Prostate gland (tissue), 2 donors: ENCODE measurements at regions not wholly inside any gene's neighbourhood (a gene's known extent, or its start where the extent isn't known, plus 50 kb on each side); places are given as distances from the start of the nearest gene placed in this dataset.

Experiments
- CTCF ChIP-seq, 4 experiments: fragments of 200-600 bp in 2 of 4; fragments of 450-650 bp in 2 of 4; sonication (generic) in 2 of 4; IDR thresholded peaks; 1 replicate in 3 of 4; 2 replicates in 1 of 4; pipeline ENCODE4 v1.5.1; 2016 to 2019; ENCODE audit warnings: antibody characterized with exemption in 4 of 4, mild to moderate bottlenecking in 2 of 4, moderate library complexity in 2 of 4
- POLR2A ChIP-seq: fragments of 450-650 bp; IDR thresholded peaks from one replicate; pipeline ENCODE4 v1.6.1; 2016; ENCODE audit warnings: antibody characterized with exemption, mild to moderate bottlenecking

- TF ChIP-seq CTCF (IDR thresholded peaks at IDR 0.05) (no peak), POLR2A (no peak)
These were observed 103.8 kb upstream of the LY86 start for GRCh38 chr6:6484681-6485080.
